HG03521 (cell line): ENCODE measurements at regions not wholly inside any gene's neighbourhood (a gene's known extent, or its start where the extent isn't known, plus 50 kb on each side); places are given as distances from the start of the nearest gene placed in this dataset.
"Not testable (repeated sequence)": the region's sequence is repeated elsewhere in the genome, so short reads cannot be mapped to it uniquely, and the experiment has no call there.

Experiments
- ATAC-seq: cut with Tn5 transposase; IDR thresholded peaks from one replicate; pipeline ENCODE4 v1.9.1; 2021; ENCODE audit warnings: mild to moderate bottlenecking, moderate library complexity; ENCODE audit not compliant: unreplicated experiment

DNA sequence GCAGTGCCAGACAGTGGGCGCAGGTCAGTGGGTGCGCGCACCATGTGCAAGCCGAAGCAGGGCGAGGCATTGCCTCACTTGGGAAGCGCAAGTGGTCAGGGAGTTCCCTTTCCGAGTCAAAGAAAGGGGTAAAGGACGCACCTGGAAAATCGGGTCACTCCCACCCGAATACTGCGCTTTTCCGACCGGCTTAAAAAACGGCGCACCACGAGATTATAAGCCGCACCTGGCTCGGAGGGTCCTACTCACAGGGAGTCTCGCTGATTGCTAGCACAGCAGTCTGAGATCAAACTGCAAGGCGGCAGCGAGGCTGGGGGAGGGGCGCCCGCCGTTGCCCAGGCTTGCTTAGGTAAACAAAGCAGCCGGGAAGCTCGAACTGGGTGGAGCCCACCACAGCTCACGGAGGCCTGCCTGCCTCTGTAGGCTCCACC, 77.9 kb downstream of the NR4A2 start:
- not testable (repeated sequence) for ATAC-seq

DNA sequence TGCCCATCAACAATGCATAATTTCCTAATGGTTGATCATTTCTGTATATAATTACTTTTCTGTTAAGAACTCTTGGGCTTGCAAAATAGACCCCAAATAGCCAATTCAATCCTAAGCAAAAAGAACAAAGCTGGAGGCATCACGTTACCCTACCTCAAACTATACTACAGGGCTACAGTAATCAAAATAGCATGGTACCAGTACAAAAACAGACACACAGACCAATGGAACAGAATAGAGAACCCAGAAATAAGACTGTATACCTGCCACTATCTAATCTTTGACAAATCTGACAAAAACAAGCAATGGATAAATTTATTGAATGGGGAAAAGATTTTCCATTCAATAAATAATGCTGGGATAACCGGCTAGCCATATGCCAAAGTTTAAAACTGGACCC, 78.8 kb downstream of the NR4A2 start:
- ATAC-seq = no peak

DNA sequence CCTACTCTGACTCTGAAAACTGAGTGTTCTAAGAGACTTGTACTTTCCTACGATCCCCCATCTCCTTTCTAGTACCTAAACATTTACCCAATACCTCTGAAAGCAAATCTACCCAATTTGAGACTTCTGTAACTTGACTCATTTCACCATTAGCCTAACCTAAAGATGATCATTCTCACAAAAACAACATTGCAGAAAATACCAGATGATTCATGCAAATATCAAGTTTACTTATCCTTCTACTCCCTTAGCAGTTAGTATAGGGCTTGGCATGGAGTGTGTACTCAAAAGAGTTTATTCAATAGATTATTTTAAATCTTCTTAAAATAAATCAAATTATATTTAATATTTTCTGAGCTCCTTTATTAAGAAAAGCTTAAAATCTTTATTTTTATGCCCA, 89.6 kb downstream of the NR4A2 start:
- no peak for ATAC-seq

DNA sequence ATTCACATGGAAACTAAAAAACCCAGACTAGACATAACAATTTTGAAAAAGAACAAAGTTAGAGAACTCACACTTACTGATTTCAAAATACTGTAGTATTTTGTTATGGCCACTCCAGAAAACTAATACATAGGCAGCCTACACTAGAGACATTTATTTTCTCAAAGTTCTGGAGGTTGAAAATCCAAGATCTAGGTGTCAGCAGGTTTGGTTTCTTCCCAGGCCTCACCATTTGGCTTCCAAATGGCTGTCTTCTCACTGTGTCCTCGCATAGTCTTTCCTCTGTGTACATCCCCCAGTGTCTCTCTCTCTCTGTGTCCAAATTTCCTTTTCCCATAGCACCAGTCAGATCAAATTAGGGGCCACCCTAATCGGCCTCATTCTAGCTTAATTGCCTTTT, 95.0 kb downstream of the NR4A2 start:
- no peak for ATAC-seq

DNA sequence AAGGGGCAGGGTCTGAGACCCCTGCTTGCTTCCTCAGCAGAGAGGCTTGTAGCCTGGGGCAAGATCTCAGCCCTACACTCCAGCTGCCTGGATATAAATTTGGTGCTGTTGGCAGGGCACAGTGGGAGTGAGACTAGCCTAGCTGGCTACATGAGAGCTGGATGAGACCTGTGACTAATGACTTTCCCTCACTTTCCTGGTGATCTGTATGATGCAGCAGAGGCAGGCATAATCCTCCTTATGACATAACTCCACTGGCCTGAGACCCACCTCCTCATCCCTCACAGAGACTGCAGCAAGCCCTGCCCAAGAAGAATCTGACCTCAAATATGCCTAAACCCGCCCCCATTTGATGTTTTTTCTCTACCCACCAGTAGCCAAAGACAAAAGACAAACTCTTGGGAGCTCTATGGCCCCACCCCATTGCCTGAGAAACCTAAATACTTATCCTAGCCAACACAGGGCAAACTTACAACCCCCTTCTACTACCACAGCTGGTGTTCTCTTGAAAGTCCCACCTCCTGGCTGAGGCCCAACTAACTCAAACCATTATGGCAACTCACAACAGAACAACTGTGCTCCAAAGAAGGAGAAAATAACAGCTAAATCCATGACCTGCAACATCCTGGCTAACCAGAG, 102.7 kb downstream of the NR4A2 start:
- ATAC-seq = no peak

DNA sequence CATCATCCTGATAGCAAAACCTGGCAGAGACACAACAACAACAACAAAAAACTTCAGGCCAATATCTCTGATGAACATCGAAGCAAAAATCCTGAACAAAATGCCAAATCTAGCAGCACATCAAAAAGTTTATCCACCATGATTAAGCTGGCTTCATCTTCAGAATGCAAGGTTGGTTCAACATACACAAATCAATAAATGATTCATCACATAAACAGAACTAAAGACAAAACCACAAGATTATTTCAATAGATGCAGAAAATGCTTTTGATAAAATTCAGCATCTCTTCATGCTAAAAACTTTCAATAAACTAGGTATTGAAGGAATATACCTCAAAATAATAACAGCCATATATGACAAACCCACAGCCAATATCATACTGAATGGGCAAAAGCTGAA, 109.2 kb downstream of the NR4A2 start:
- ATAC-seq = not testable (repeated sequence)

DNA sequence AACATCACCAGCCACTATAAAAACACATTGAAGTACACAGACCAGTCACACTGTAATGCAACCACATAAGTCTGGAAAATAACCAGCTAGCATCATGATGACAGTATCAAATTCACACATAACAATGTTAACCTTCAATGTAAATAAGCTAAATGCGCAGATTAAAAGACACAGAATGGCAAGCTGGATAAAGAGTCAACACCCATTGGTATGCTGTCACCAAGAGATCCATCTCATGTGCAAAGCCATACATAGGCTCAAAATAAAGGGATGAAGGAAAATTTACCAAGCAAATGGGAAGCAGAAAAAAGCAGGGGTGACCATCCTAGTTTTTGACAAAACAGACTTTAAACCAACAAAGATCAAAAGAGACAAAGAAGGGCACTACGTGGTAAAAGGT, 110.8 kb downstream of the NR4A2 start:
- ATAC-seq = no peak

DNA sequence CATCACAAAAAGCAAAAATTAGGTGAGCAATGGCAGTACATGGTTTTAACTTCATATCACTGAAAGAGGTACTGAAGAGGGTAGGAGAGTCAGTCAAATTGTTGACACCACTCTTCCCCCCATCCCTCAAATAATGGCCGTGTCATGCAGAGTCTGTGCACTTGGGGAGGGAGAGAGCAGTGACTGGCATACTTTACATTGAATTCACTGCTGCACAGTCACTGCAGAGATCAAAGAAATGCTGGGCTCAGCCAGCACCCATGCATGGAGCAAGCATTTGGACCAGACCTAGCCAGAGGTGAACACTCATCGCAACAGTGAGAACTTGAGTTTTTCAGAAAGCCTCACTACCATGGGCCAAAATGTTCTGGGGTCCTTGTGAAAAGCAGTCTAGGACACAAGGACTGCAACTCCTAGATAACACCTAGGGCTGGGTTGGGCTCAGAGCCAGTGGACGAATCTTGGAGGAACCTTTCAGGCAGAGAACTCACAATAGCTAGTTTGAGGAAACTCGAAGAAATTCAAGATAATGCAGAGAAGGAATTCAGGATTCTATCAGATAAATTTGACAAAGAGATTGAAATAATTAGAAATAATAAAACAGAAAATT, 112.9 kb downstream of the NR4A2 start:
- ATAC-seq = no peak

DNA sequence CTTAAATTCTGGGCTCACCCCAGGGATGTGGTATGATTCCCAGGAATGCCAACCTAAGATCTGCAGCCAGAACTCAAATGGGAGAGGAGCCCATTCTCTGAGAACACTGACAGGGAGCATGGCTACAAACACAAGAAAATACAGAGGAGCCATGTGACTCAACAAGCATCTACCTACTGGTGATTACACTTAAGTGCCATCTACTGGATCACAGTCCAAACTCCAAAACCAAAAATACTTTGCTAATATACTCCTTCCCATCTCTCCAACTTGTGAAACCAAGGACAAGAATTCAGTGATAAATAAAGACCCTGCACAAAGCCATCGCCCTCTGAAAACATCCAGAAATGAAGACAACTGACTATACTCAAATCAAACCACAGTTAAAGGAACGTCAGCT, 116.9 kb downstream of the NR4A2 start:
- no peak for ATAC-seq

DNA sequence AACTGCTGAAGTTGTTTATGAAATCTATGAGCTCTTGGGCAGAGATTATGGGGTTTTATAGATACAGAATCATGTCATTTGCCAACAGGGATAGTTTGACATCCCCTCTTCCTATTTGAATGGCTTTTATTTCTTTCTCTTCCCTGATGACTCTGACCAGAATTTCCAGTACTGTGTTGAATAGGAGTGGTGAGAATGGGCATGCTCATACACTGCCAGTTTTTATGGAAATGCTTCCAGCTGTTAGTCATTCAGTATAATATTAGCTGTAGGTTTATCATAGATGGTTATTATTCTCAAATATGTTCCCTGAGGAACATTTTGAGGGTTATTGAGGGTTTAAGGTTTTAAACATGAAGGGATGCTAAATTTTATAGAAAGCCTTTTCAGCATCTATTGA, 121.2 kb downstream of the NR4A2 start:
- ATAC-seq = no peak

DNA sequence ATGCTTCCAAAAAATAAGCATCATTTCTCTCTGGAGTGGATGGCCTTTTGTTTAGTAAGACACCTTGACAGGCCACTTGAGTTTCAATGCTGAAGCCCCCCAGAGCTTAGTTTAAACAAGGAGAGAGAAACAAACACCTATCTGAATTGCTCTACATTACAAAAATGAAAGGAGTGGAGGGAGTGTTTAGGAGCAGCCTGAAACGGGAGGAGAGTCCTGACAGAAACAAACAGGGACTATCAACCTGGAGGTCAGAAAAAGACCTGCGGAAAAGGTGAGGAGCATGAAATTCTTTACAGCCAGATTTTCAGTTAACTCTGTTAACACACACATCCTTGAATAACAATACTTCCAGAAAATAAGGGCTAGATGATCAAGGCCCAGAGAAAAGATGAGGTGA, 126.2 kb downstream of the NR4A2 start:
- ATAC-seq = no peak

DNA sequence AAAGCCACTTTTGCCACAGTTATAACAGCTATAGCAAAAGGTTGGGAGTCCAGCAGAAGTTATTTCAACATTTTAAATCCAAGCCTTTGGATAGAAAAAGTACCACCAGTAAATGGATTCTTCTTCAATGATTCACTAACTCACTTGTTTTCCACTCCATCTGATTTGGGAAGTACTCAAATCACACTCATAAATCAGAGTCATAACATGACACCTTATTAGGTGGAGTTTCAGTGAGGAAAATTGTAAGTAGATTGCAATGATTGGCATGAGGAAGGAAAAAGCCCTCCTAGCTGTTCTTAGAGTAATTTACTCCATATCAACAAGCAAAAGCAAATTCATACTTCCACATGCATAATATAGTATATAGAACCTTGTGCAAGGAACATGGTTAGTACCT, 132.9 kb downstream of the NR4A2 start:
- ATAC-seq = no peak

DNA sequence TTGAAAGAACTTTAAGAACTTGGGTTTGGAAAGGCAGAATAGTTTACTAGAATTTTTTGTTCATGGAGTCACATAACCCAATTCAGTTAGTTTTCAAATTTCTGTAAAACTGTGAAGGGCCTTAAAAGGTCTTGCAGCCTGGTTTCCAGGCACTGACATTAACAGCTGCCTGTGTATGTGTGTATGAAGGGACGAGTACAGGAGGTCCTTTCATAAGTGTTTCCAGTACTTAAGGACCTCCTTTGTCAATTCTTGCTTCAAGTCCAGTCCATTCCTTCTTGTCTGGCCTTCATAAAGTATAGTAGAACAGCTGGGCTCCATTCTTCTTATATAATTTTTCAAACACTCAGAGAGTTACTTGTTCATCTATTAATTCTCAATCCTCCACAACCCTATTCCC, 136.5 kb downstream of the NR4A2 start:
- ATAC-seq = no peak

DNA sequence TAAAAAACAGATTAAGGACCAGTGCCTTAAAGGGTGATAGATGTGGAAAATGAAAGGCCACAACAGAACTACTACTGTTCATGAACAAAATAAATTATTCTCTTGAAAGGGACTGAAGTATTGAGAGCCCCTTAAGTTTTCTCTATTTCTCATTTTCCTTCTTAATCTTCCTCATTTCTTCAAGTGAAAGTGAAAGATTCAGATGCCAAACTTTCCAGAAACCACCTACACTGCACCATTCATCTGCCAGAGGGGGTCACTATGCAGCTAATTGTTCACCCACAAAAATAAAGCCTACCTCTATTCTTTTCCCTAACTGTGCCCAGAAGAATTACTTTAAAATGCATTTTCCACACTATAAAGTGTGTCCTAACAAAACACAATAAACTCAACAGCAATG, 140.1 kb downstream of the NR4A2 start:
- no peak for ATAC-seq

DNA sequence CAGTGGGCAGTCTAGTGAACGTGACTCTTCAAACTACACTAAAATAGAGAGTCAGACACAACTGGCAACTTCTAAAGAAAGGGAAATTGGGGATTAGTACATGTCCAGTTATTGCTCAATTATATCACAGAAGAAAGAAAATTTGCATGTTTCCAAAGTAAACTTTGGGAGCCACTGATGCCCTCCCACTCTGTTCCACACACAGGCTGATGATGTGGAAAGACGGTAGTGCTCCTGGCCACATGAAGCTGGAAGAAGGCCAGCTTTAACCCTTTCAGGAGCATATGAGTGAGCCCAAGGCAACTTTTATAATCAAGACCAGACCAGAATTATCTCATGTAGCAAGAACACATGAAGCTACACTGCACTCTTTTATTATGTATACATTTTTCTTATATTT, 141.0 kb downstream of the NR4A2 start:
- ATAC-seq = no peak

DNA sequence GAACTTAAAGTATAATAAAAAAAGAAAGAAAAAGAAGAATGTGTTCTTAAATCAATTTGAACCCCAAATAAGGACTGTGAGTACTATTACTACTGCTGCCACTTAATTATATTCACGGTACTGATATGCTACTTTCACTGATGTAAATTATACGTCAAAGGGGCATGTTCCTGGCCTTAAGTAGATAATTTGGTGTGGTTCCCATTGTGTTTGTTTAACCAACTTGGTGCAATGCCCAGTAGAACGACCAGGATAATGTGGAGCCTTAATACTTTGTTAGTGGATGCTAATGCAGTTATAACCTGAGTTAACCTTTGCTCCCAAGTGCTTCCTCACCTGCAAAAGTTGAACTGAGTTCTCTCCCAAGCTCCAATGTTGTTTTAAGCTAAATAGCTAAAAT, 142.0 kb downstream of the NR4A2 start:
- ATAC-seq = no peak

DNA sequence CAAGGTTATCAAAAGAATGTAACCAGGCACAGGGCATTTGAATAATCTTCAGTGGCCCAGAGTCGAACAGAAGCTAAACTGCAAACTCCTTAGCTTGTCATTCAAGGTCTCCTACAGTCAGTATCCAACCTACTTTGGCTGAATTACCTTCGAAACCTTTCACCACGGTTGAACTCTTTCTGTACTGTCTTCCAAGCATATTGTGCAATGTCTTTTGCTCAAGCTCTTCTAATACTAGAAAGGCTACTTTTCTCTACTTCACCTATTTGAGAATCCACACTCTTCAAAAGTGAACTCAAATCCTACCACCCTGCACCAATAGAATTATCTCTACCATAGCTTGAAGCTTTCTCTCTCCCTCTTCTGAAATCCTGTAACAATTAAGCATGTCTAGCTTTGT, 142.9 kb downstream of the NR4A2 start:
- ATAC-seq = no peak

DNA sequence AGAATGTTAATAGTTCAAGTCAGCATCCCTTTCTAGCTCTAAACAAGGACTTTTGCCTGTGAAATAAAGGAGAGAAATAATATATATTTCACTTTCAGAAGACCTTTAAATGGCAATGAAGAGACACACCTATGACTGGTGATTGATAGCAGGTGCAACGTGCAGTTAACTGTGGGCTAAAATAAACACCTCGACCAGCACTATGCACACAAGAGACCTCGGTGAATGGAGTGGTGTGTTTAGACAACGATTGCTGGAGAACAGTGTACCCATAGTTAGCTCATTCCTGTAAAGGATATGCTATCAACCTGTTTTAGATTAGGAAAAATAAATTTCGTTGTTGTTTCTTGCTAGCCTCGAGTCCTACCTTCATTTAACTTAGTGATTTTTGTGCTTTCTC, 143.4 kb downstream of the NR4A2 start:
- ATAC-seq = no peak

DNA sequence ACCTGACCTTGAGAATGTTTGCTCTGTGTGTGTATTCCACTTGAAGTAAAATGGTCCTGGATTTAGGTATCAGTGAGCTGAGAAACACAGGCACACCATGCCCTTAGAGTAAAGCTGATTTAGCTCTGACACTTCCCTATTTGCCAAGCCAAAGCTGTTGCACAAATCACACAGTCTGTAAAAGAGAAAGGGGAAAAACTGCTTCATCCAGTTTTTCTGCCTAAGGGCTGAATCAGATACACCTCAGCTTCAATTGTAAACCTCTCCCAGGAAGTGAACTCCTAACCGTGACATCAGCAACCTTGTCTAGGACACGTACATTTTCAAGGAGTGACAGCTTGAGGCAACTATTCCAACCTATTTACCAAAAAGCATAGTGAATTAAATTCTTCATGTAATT, 150.4 kb downstream of the NR4A2 start:
- ATAC-seq = no peak

DNA sequence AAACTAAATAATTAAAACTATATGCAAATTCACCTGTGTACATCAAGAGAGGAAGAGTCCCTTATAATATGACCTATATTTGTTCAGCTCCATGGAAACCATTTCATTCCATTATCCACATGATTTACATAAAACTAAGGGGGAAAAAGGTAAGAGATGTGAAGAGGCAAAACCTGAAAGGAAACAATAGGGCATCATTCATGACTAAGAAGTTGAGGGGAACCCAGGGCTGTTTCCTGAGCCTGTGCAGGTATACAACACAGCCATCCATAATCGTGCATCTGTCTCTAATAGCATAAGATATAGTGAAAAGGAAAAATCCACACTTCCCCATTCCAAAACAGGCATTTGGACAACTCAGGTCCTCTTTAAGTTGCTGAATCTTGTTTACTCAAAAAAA, 151.3 kb downstream of the NR4A2 start:
- no peak for ATAC-seq

DNA sequence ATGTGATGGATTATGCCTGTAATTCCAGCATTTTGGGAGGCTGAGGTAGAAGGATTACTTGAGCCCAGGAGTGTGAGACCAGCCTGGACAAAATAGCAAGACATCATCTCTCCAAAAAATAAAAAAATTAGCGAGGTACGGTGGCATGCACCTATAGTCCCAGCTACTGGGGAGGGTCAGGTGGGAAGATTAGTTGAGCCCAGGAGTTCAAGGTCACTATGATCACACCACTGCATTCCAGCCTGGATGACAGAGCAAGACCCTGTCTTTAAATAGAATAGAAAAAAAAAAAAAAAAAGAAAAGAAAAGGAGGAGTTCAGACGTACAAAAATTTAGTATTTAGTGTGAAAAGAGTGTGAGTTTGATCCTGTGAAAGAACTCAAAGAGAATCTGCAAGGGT, 154.9 kb downstream of the NR4A2 start:
- ATAC-seq = no peak

DNA sequence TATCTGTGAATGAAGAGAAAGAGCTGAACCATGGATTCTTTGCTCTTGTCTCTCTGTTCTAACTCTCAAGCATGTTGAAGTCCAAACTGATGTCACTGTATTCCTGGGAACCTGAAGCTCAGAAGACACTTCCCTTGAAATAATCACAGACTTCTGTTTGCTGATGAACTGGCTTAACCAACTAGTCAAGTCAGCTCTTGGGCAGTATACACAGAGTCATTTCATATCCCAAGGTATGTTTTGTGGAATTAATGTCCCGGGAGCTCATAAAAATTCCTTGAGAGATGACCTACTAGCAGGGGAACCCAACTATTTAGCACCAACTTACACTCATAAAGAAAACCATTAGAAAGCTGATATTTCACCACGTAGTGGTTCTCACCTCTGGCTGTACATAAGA, 156.6 kb downstream of the NR4A2 start:
- ATAC-seq = no peak

DNA sequence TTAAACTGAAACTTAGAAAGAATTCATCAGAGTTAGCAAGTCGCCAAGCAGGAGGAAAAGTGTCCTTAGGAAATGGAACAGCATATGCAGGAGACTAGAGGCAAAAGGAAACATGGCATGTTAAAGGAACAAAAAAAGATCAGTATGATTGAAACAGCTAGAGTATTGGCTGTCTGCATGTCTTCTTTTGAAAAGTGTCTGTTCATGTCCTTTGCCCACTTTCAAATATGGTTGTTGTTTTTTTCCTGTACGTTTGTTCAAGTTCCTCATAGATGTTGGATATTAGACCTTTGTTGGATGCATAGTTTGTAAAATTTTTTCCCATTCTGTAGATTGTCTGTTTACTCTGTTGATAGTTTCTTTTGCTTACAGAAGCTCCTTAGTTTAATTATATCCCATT, 161.6 kb downstream of the NR4A2 start:
- no peak for ATAC-seq
